AG09309 (cell line): ENCODE measurements at regions not wholly inside any gene's neighbourhood (a gene's known extent, or its start where the extent isn't known, plus 50 kb on each side); places are given as distances from the start of the nearest gene placed in this dataset.

ENCODE experiments used
- DNase-seq: peaks from one replicate; pipeline ENCODE4 v3.0.0-alpha.2; 2010; ENCODE audit warnings: low read depth
- H3K4me3 ChIP-seq: 2 replicates; pipeline ENCODE4 v1.5.1; 2011; ENCODE audit warnings: mild to moderate bottlenecking, low read depth, low read length, moderate library complexity; ENCODE audit not compliant: control insufficient read depth
- TF ChIP-seq, protein P1 (sequence below): IDR thresholded peaks from 2 replicates; pipeline ENCODE4 v1.5.1; 2011; ENCODE audit warnings: mild to moderate bottlenecking, low read depth, low read length, inconsistent platforms; ENCODE audit not compliant: insufficient read depth, control insufficient read depth; ENCODE audit errors: missing control alignments

DNA sequence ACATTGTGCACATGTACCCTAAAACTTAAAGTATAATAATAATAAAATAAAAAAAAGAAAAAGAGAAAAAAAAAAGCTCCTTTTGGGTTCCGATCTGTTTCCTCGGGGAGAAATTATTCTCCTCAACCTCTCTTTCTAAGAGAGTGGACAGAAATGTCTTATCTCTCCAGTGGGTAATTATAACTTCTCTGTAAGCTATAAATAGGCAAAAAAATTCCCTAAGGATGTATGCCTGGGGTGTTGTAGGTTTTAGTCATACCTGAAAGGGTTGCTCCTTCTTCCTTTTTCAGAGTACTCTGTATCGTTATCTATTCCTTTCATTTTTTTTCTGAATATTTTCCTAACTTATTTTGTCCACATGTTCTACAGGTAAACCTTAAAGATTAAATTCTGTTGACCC, 169.7 kb upstream of the PTPRK start:
- H3K4me3 ChIP-seq = no peak overlapping the region
- no peak for DNase-seq
- TF ChIP-seq, protein P1, sequence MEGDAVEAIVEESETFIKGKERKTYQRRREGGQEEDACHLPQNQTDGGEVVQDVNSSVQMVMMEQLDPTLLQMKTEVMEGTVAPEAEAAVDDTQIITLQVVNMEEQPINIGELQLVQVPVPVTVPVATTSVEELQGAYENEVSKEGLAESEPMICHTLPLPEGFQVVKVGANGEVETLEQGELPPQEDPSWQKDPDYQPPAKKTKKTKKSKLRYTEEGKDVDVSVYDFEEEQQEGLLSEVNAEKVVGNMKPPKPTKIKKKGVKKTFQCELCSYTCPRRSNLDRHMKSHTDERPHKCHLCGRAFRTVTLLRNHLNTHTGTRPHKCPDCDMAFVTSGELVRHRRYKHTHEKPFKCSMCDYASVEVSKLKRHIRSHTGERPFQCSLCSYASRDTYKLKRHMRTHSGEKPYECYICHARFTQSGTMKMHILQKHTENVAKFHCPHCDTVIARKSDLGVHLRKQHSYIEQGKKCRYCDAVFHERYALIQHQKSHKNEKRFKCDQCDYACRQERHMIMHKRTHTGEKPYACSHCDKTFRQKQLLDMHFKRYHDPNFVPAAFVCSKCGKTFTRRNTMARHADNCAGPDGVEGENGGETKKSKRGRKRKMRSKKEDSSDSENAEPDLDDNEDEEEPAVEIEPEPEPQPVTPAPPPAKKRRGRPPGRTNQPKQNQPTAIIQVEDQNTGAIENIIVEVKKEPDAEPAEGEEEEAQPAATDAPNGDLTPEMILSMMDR = no peak

DNA sequence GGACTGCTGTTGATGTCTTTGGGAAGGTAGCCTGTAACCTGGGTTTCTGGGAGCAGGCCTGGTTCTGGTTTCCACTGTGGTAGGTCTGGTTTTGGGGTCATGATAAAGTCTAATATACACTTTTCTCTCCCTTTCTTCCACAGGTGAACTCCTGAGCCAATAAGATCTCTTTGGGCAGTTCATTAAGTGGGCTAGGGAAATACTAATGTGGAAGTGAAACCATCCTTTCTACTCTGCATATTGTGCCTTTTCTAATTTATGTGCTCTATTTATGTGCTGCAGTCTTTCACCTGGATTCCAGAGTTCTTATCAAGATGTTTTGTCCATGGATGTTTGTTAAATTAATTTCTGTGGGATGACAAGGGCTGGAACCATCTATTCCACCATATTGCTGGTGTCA, 165.7 kb upstream of the PTPRK start:
- no peak overlapping the region for H3K4me3 ChIP-seq
- no peak for DNase-seq
- TF ChIP-seq, protein P1 = no peak

DNA sequence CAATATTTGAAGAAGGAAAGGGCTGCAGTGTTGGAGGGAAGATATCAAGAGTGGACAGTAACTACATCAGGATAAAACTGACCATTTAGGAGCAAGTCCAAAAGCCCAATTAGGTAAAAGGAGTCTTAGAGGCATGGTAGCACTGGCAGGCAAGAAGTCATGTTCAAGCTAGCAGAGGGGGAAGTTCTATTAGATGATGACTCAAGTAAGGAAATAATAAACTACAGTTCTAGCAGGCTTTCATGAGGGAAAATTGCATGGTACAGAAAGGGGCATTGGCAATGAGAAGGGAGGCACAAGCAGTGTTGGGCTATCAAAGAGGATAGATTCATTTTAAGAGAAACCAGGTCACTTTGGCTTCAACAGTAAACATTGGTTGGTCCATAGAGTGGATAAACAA, 156.1 kb upstream of the PTPRK start:
- no peak for DNase-seq
- TF ChIP-seq, protein P1 = no peak
- H3K4me3 ChIP-seq = no peak overlapping the region

DNA sequence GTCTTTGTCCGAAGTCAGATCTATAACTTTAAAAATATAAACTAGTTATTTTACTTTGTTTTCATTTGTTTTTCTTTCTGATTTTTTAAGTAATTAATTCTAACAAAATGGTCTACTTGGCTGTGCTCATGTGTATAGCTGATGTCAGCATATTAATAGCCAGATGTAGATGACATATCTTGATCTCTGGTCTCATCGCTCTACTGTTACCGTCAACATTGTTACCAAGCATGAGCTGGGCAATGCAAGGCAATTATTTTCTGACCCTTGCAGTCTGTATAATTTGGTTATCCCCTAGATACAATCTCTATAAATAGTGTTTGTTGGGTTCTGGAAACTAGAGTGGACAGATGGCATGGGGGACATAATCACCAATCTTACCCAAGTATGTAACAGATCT, 151.6 kb upstream of the PTPRK start:
- no peak for DNase-seq
- no peak overlapping the region for H3K4me3 ChIP-seq
- TF ChIP-seq, protein P1 = no peak

DNA sequence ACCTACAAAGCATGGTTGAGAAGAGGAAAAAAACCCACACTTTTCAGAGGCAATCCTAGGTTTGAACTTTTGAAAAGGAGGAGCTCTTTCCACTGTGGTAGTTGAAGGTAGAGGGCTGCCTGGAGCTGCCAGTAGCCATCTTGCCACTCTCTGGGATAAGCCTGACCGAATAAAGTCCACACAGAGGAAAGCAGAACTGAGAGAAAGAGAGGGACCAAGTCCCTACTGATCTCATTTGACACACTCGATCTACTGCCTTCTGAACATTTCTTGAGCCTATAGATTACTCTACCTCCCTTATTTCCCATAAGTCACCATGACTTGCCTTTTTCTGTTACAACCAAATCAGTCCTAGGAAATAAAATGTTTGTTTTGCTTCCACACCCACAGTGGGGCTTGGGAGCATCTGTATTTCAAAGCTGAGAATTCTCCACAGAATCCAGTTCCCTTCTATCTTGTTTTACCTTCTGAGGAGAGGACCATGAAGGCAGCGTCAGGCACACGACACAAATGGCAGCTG, 147.0 kb upstream of the PTPRK start:
- no peak overlapping the region for H3K4me3 ChIP-seq
- DNase-seq = no peak
- TF ChIP-seq, protein P1 = no peak

DNA sequence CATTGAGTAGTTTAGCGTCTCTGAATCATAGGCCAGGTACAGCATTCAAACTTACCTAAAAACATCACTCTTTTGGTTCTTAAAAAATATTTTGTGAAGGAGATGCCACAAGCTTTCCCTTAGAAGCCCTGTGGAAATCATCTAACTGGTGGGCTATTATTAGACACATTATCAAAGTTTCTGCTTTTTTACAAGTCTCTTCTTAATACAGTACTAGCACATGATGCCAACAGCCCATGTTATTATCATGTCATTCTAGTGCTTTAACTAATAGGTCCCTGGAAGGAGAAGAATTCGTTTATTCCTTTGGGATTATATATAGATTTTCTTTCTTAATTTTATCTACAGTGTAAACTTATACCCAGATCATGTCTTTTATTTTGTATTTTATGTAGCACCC, 146.0 kb upstream of the PTPRK start:
- TF ChIP-seq, protein P1 = no peak
- no peak overlapping the region for H3K4me3 ChIP-seq
- DNase-seq = no peak

DNA sequence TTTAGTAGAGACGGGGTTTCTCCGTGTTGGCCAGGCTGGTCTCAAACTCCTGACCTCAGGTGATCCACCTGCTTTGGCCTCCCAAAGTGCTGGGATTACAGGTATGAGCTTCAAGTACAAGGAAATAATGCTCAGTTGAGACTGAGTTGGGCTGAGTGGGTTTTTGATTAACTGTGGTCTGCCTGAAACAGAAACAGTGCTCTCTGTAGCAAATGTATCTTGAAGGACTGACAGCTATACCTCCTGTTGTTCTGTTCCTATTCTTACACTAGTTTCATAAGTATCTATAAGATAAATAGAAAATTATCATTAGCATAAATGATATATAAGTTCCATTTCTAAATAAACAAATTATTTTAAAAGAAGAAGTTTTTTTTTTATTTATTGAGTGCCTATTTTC, 142.8 kb upstream of the PTPRK start:
- H3K4me3 ChIP-seq = no peak overlapping the region
- DNase-seq = no peak

More for the DNA sequence above, 142.8 kb upstream of the PTPRK start:
- TF ChIP-seq, protein P1 = no peak
